NAMALWA (cell line): ENCODE measurements at regions not wholly inside any gene's neighbourhood (a gene's known extent, or its start where the extent isn't known, plus 50 kb on each side); places are given as distances from the start of the nearest gene placed in this dataset.

Source experiments
- DNase-seq: peaks from one replicate; pipeline ENCODE4 v3.0.0-alpha.2; 2015; ENCODE audit warnings: low spot score

- no peak for DNase-seq
These were observed 57.3 kb upstream of the CBLN2 start for GRCh38 chr18:72601481-72601880.
